T-helper 2 cell (primary cell): ENCODE measurements at regions not wholly inside any gene's neighbourhood (a gene's known extent, or its start where the extent isn't known, plus 50 kb on each side); places are given as distances from the start of the nearest gene placed in this dataset.
"Not testable (repeated sequence)": the region's sequence is repeated elsewhere in the genome, so short reads cannot be mapped to it uniquely, and the experiment has no call there.

Experiments
- DNase-seq, 5 experiments: peaks; one replicate each; pipeline versions ENCODE4 v3.0.0 to v3.0.0-alpha.2; 2012 to 2022

DNA sequence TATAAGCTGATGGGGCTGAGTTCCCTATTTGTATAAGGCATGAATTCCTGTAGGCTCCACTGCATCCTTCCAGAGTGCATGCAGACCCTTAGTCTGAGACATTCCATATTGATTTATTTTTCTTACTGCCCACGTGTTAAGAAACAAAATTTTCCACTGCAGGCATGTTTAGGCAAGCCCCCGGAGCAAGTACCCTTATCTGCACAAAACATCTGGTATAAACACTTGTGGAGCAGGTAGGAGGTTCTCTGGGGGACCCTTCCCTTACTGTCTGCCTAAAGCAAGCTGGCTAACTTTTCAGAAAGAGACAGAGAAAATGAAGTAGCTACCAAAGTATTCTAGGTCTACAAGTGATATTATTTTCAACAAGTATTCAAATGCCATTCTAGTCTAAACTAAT, 571.0 kb upstream of the TPTE start:
- not testable (repeated sequence) for DNase-seq

DNA sequence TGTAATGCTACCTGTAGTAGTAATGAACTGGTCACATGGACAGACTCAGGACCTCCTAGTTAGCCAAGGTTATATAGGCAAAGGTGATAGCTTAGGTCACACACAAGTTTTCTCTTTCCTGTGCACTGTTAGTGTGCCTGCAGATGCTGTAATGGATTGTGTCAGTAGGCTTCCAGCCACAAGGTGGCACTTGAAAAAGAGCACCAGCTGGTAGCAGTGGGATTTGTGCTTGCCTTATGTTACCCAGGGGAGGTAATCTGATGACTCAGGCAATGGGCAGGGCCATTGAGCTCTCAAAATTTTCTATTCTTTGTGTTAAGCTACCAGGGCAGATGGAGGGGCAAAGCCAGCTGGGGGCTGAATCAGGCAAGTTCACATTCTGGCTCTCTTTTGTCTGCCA, 562.6 kb upstream of the TPTE start:
- DNase-seq: not testable (repeated sequence)

GRCh38 chr21:9959220-9959964, 562.0 kb upstream of the TPTE start:
- not testable (repeated sequence) for DNase-seq

GRCh38 chr21:9969399-9969798, 552.0 kb upstream of the TPTE start:
- not testable (repeated sequence) for DNase-seq

GRCh38 chr21:9972018-9972417, 549.4 kb upstream of the TPTE start:
- not testable (repeated sequence) for DNase-seq

GRCh38 chr21:9978371-9978770, 543.0 kb upstream of the TPTE start:
- not testable (repeated sequence) for DNase-seq

- not testable (repeated sequence) for DNase-seq
Measured at GRCh38 chr21:9997507-9997906, 523.9 kb upstream of the TPTE start.

DNA sequence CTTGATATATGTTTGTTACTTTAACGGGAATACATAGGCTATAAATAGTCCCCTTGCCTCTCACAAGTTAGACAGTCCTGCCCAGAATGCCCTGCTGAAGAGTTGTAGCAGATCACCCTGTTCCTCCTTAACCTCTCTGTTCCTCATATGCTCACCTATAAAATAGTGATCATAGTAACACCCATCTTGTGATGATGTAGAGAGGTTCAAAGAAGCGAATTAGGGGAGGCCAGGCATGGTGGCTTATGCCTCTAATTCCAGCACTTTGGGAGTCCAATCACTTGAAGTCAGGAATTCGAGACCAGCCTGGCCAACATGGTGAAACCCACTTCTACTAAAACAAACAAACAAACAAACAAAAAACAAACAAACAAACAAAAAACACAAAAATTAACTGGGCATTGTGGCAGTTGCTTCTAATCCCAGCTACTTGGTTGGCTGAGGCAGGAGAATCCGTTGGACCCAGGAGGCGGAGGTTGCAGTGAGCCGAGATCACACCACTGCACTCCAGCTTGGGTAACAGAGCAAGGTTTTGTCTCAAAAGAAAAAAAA, 518.5 kb upstream of the TPTE start:
- not testable (repeated sequence) for DNase-seq

DNA sequence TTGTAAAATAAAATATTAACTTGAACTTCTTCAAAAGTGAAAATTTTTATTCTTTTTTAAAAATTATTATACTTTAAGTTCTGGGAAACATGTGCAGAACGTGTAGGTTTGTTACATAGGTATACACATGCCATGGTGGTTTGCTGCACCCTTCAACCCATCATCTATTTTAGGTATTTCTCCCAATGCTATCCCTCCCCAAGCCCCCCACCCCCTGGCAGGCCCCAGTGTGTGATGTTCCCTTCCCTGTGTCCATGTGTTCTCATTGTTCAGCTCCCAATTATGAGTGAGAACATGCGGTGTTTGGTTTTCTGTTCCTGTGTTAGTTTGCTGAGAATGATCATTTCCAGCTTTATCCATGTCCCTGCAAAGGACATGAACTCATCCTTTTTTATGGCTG, 515.6 kb upstream of the TPTE start:
- not testable (repeated sequence) for DNase-seq

- DNase-seq: not testable (repeated sequence)
Measured at GRCh38 chr21:10016991-10017390, 504.4 kb upstream of the TPTE start.

GRCh38 chr21:10017757-10018156, 503.6 kb upstream of the TPTE start:
- not testable (repeated sequence) for DNase-seq

- not testable (repeated sequence) for DNase-seq
Measured at GRCh38 chr21:10021462-10021861, 499.9 kb upstream of the TPTE start.

GRCh38 chr21:10022745-10023144, 498.6 kb upstream of the TPTE start:
- not testable (repeated sequence) for DNase-seq
